Omental fat pad (tissue), 3 donors: ENCODE measurements at regions not wholly inside any gene's neighbourhood (a gene's known extent, or its start where the extent isn't known, plus 50 kb on each side); places are given as distances from the start of the nearest gene placed in this dataset.

ENCODE experiments used
- ATAC-seq: fragments of 150-250 bp; one replicate; pipeline ENCODE4 v1.9.1; 2016; ENCODE audit warnings: mild to moderate bottlenecking, moderate library complexity; ENCODE audit not compliant: low FRiP score
- DNase-seq: peaks from one replicate; pipeline ENCODE4 v3.0.0-alpha.2; 2019; ENCODE audit warnings: low spot score
- CTCF ChIP-seq, 3 donors: fragments of 450-650 bp; IDR thresholded peaks; one replicate each; pipeline ENCODE4 v1.5.1; 2016 to 2017; ENCODE audit warnings: antibody characterized with exemption in 3 of 3, mild to moderate bottlenecking in 3 of 3, moderate library complexity in 2 of 3

DNA sequence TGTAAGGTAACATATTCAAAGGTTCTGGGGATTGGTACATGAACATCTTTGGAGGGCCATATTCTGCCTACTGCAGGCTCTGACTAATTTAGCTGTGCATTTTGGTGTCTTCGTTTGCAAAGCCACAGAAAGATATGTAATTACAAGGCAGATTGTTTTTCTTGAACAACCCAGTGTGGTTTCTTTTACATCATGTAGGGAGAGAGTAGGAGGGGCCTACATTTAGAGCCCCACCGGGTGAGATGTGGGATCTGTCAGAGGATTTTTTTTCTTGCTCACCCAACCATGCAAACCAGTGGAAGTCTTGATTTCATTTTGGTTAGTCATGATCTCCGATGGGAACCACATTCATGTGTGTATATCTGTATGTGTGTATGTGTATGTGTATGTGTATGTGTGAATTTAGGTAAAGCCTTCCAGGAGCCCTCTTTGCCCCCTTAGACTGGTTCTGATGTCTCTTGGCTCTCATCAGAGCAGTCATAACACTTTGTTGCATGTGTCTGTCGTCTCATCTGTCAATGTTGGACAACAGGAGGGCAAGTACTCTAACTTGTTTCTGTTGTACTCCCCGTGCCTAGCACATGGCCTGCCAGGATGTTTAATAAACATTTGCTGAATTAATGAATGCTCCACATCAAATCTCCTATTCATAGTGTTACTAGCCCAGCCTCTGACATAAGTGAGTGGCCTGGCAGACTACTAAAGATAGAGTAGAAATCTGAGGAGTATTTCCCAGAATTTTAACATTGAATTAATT, 239.9 kb downstream of the MTX2 start:
- DNase-seq (no peak), ATAC-seq (no peak)
- no peak for TF ChIP-seq CTCF (IDR thresholded peaks at IDR 0.05)

GRCh38 chr2:176514276-176514675, 245.0 kb downstream of the MTX2 start:
- TF ChIP-seq CTCF (IDR thresholded peaks at IDR 0.05), result no peak

GRCh38 chr2:176514805-176515500, 245.7 kb downstream of the MTX2 start:
- no peak for DNase-seq
- no peak for TF ChIP-seq CTCF (IDR thresholded peaks at IDR 0.05)
- ATAC-seq, result no peak

More at GRCh38 chr2:176514276-176514675, 245.0 kb downstream of the MTX2 start:
- no peak for DNase-seq
- no peak for ATAC-seq

- no peak for TF ChIP-seq CTCF (IDR thresholded peaks at IDR 0.05)
- DNase-seq, result no peak
- ATAC-seq, result no peak
These were observed 246.9 kb downstream of the MTX2 start for GRCh38 chr2:176516051-176516602.

DNA sequence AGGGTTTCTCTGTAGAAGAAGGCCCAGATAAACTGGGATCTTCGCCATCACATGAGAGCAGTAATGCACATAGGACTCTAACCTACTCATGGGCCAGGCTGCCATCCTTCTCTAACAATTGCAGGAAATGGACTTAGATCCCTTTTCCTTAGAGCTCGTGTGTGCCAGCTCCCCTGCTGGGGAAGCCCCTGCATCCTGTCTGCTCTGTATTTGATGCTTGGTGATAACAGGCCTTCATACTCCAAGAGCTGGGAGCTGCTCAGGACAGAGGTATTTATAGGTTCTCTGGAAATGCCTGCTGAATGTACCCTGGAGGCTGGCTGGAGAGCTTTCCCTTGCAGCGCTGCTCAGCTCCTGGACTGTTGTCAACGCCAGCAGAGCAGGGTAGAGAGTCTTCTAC, 249.6 kb downstream of the MTX2 start:
- DNase-seq, result no peak
- ATAC-seq, result no peak
- no peak for TF ChIP-seq CTCF (IDR thresholded peaks at IDR 0.05)

- no peak for DNase-seq
- ATAC-seq, result no peak
- TF ChIP-seq CTCF (IDR thresholded peaks at IDR 0.05), result no peak
These were observed 252.8 kb downstream of the MTX2 start for GRCh38 chr2:176521878-176522670.
